Renal cortex interstitium (tissue), 11 donors: ENCODE measurements at regions not wholly inside any gene's neighbourhood (a gene's known extent, or its start where the extent isn't known, plus 50 kb on each side); places are given as distances from the start of the nearest gene placed in this dataset.

Experiments used
- DNase-seq, 11 donors: peaks; one replicate each; pipeline ENCODE4 v3.0.0-alpha.2; 2013; ENCODE audit warnings: low read depth in 9 of 11, low spot score in 4 of 11; ENCODE audit errors: extremely low read depth in 1 of 11

GRCh38 chr21:41107602-41108001, 60.4 kb upstream of the BACE2 start:
- no peak for DNase-seq

GRCh38 chr21:41108668-41109585, 59.0 kb upstream of the BACE2 start:
- DNase-seq = no peak

GRCh38 chr21:41110161-41110560, 57.8 kb upstream of the BACE2 start:
- no peak for DNase-seq

- no peak for DNase-seq
These were observed 57.3 kb upstream of the BACE2 start for GRCh38 chr21:41110664-41111063.

- DNase-seq = no peak
These were observed 56.3 kb upstream of the BACE2 start for GRCh38 chr21:41111681-41112080.

- peak in 8 of 11 donors; percentile 17 to 55 (median 40) for DNase-seq
These were observed 54.9 kb upstream of the BACE2 start for GRCh38 chr21:41112740-41113692.

GRCh38 chr21:41115851-41116250, 52.1 kb upstream of the BACE2 start:
- DNase-seq = no peak
